IMR-90 (cell line): ENCODE measurements at regions not wholly inside any gene's neighbourhood (a gene's known extent, or its start where the extent isn't known, plus 50 kb on each side); places are given as distances from the start of the nearest gene placed in this dataset.

Experiments used
- ATAC-seq: fragments of 200-7000 bp; cut with Tn5 transposase; 2 replicates; pipeline ENCODE4 v1.9.1; 2020; ENCODE audit warnings: low read depth, mild to moderate bottlenecking, moderate library complexity
- BruUV-seq: library from RNA; stranded (reverse); fragments of 400-500 nt; replicated peaks from 2 replicates; lab custom pipeline; 2021; lab: Mats Ljungman, UMichigan
- CTCF ChIA-PET: fragments of 300-600 bp; formaldehyde crosslinking; extraction: SDS; loops from one replicate; lab custom pipeline; 2021; ENCODE audit warnings: antibody characterized with exemption; lab: Yijun Ruan, JAX
- POLR2A ChIA-PET: fragments of 300-600 bp; sonication (Branson Sonifier 250); formaldehyde crosslinking; loops from one replicate; lab custom pipeline; 2022; ENCODE audit warnings: antibody characterized with exemption; ENCODE audit not compliant: unreplicated experiment; lab: Charles Lee
- DNase-seq: peaks from one replicate; pipeline ENCODE4 v3.0.0; 2013
- H2AFZ ChIP-seq: replicated peaks from 2 replicates; pipeline ENCODE3; 2013; ENCODE audit warnings: low read length, mild to moderate bottlenecking; ENCODE audit not compliant: poor library complexity
- H2AK5ac ChIP-seq: 2 replicates; pipeline ENCODE4 v1.6.1; 2013; ENCODE audit warnings: low read depth, low read length, inconsistent platforms
- H2AK9ac ChIP-seq: replicated peaks from 2 replicates; pipeline ENCODE3; 2013; ENCODE audit warnings: mild to moderate bottlenecking, low read depth, low read length, moderate library complexity; ENCODE audit not compliant: poor library complexity
- H2BK120ac ChIP-seq: 2 replicates; pipeline ENCODE4 v1.6.1; 2013; ENCODE audit warnings: low read depth, low read length, inconsistent platforms
- H2BK15ac ChIP-seq: 3 replicates; pipeline ENCODE4 v1.6.1; 2013; ENCODE audit warnings: low read depth, low read length, inconsistent platforms
- H2BK20ac ChIP-seq: 2 replicates; pipeline ENCODE4 v1.6.1; 2013; ENCODE audit warnings: low read depth, mild to moderate bottlenecking, inconsistent platforms, low read length, moderate library complexity
- H2BK5ac ChIP-seq: 2 replicates; pipeline ENCODE4 v1.6.1; 2013; ENCODE audit warnings: mild to moderate bottlenecking, low read depth, low read length, inconsistent platforms; ENCODE audit not compliant: poor library complexity, severe bottlenecking
- H3K14ac ChIP-seq: replicated peaks from 2 replicates; pipeline ENCODE4 v1.6.1; 2013; ENCODE audit warnings: low read depth, low read length, inconsistent platforms
- H3K18ac ChIP-seq: 2 replicates; pipeline ENCODE4 v1.6.1; 2013; ENCODE audit warnings: low read depth, low read length, control low read depth
- H3K23ac ChIP-seq: 2 replicates; pipeline ENCODE4 v1.6.1; 2013; ENCODE audit warnings: low read depth, low read length, inconsistent platforms
- H3K27ac ChIP-seq: 2 replicates; pipeline ENCODE4 v1.5.1; 2013; ENCODE audit warnings: mild to moderate bottlenecking, control low read depth, low read length; ENCODE audit not compliant: insufficient read depth
- H3K27me3 ChIP-seq: 2 replicates; pipeline ENCODE4 v1.6.1; 2013; ENCODE audit warnings: low read length; ENCODE audit not compliant: control insufficient read depth, insufficient read depth
- H3K36me3 ChIP-seq: 2 replicates; pipeline ENCODE4 v1.6.1; 2013; ENCODE audit warnings: low read length, mixed read lengths; ENCODE audit not compliant: control insufficient read depth, insufficient read depth
- H3K4ac ChIP-seq: 2 replicates; pipeline ENCODE4 v1.6.1; 2013; ENCODE audit warnings: low read depth, low read length, inconsistent platforms
- H3K4me1 ChIP-seq: 2 replicates; pipeline ENCODE4 v1.6.1; 2013; ENCODE audit warnings: low read length, mixed read lengths; ENCODE audit not compliant: control insufficient read depth, insufficient read depth
- H3K4me2 ChIP-seq: 2 replicates; pipeline ENCODE4 v1.6.1; 2013; ENCODE audit warnings: low read depth, mild to moderate bottlenecking, control low read depth, low read length, moderate library complexity
- H3K4me3 ChIP-seq: 2 replicates; pipeline ENCODE4 v1.5.1; 2013; ENCODE audit warnings: low read depth, mild to moderate bottlenecking, control low read depth, low read length, moderate library complexity; ENCODE audit not compliant: insufficient read depth
- H3K56ac ChIP-seq: 2 replicates; pipeline ENCODE4 v1.6.1; 2013; ENCODE audit warnings: low read length, inconsistent platforms; ENCODE audit not compliant: insufficient read depth; ENCODE audit errors: extremely low read depth
- H3K79me1 ChIP-seq, 2 experiments: 2 replicates each; pipeline ENCODE4 v1.6.1; 2013; ENCODE audit warnings: low read length in 2 of 2, inconsistent platforms in 1 of 2, low read depth in 1 of 2
- H3K9ac ChIP-seq: 2 replicates; pipeline ENCODE4 v1.6.1; 2013; ENCODE audit warnings: low read depth, low read length, control low read depth
- H3K9me1 ChIP-seq: 2 replicates; pipeline ENCODE4 v1.6.1; 2013; ENCODE audit warnings: low read length, inconsistent platforms; ENCODE audit not compliant: insufficient read depth
- H3K9me3 ChIP-seq: 2 replicates; pipeline ENCODE4 v1.6.1; 2013; ENCODE audit warnings: low read length; ENCODE audit not compliant: control insufficient read depth, insufficient read depth
- H4K20me1 ChIP-seq: 2 replicates; pipeline ENCODE4 v1.6.1; 2013; ENCODE audit warnings: low read length, inconsistent platforms; ENCODE audit not compliant: insufficient read depth
- H4K5ac ChIP-seq: 2 replicates; pipeline ENCODE4 v1.6.1; 2013; ENCODE audit warnings: mild to moderate bottlenecking, low read depth, low read length, control low read depth
- H4K8ac ChIP-seq, 2 experiments: 2 replicates each; pipeline ENCODE4 v1.6.1; 2013; ENCODE audit warnings: low read depth in 2 of 2, low read length in 2 of 2, control low read depth in 1 of 2, inconsistent platforms in 1 of 2
- H4K91ac ChIP-seq: 2 replicates; pipeline ENCODE4 v1.6.1; 2013; ENCODE audit warnings: low read depth, low read length, inconsistent platforms; ENCODE audit not compliant: insufficient read depth
- CHD1 ChIP-seq: IDR thresholded peaks from 2 replicates; pipeline ENCODE4 v1.6.1; 2012; ENCODE audit warnings: low read depth, low read length, improper control_type of control experiment
- ELK1 ChIP-seq: fragments of 150-350 bp; IDR thresholded peaks from 2 replicates; pipeline ENCODE4 v1.6.1; 2016; ENCODE audit warnings: low read depth, mild to moderate bottlenecking, low read length, moderate library complexity, borderline replicate concordance
- FOS ChIP-seq: fragments of 150-350 bp; IDR thresholded peaks from 2 replicates; pipeline ENCODE4 v1.6.1; 2016; ENCODE audit warnings: low read depth, low read length
- MAFK ChIP-seq: IDR thresholded peaks from 2 replicates; pipeline ENCODE4 v1.6.1; 2012; ENCODE audit warnings: low read depth, low read length, improper control_type of control experiment
- MAZ ChIP-seq: IDR thresholded peaks from 2 replicates; pipeline ENCODE4 v1.6.1; 2012; ENCODE audit warnings: low read depth, mild to moderate bottlenecking, low read length, improper control_type of control experiment, moderate library complexity, borderline replicate concordance
- MXI1 ChIP-seq: IDR thresholded peaks from 2 replicates; pipeline ENCODE4 v1.6.1; 2012; ENCODE audit warnings: low read depth, mild to moderate bottlenecking, low read length, moderate library complexity, borderline replicate concordance
- NFE2L2 ChIP-seq: fragments of 150-350 bp; IDR thresholded peaks from 2 replicates; pipeline ENCODE4 v1.6.1; 2016; ENCODE audit warnings: low read depth, mild to moderate bottlenecking, low read length
- RCOR1 ChIP-seq: IDR thresholded peaks from 2 replicates; pipeline ENCODE4 v1.6.1; 2012; ENCODE audit warnings: mild to moderate bottlenecking, low read length, improper control_type of control experiment; ENCODE audit not compliant: insufficient replicate concordance
- WGBS, 2 experiments: methylation state at CpG; one replicate each; pipeline versions ENCODE4 v1.1.5 to v1.1.7; 2013; ENCODE audit warnings: missing lambda C conversion rate in 2 of 2; ENCODE audit not compliant: insufficient read length in 1 of 2; ENCODE audit errors: extremely low coverage in 2 of 2; 5-methylcytosine and 5-hydroxymethylcytosine counted together
- dilution Hi-C: fragments of 300-500 bp; cut with HindIII; formaldehyde crosslinking; loops from one replicate; pipeline ENCODE4 v1.14.3; 2018; ENCODE audit warnings: low sequenced_read_pairs; ENCODE audit not compliant: unreplicated experiment
- in situ Hi-C: fragments of 300-500 bp; cut with MboI; formaldehyde crosslinking; loops from 3 replicates; pipeline ENCODE4 v1.14.3; 2019; ENCODE audit warnings: low sequenced_read_pairs, inconsistent platforms, mixed read lengths
- intact Hi-C: fragments of 100-400 bp; cut with micrococcal nuclease; formaldehyde crosslinking; loops from 2 replicates; pipeline ENCODE4 v1.10.0; 2022

- Histone ChIP-seq H2AK5ac (no peak overlapping the region), H3K56ac (no peak overlapping the region), H2BK5ac (no peak overlapping the region), H4K91ac (no peak overlapping the region), H3K18ac (no peak overlapping the region), H3K14ac (no peak overlapping the region), H3K4me3 (no peak overlapping the region), H3K4me2 (no peak overlapping the region), H2BK120ac (no peak overlapping the region), H3K23ac (no peak overlapping the region), H2BK15ac (no peak overlapping the region), H3K9ac (no peak overlapping the region), H3K4ac (no peak overlapping the region), H3K9me1 (no peaks in the 10 kb centered on the region), H2AK9ac (no peak overlapping the region), H2AFZ (no peak overlapping the region), H3K9me3 (peaks cover 15% of the 10 kb centered on the region), H3K4me1 (no peaks in the 10 kb centered on the region), H3K36me3 (no peaks in the 10 kb centered on the region), H3K27me3 (no peaks in the 10 kb centered on the region), H4K20me1 (no peaks in the 10 kb centered on the region), H2BK20ac (no peak overlapping the region), H3K27ac (no peak overlapping the region), H3K79me1 (no peaks in the 10 kb centered on the region), H4K5ac (no peak overlapping the region), H4K8ac (no peak overlapping the region)
- intact Hi-C loops (no loop called here), dilution Hi-C loops (no loop called here), in situ Hi-C loops (no loop called here)
- ChIA-PET POLR2A (no interaction called here), CTCF (no interaction called here)
- TF ChIP-seq RCOR1 (no peak), ELK1 (no peak), MAZ (no peak), NFE2L2 (no peak), MXI1 (no peak), MAFK (no peak), CHD1 (no peak), FOS (no peak)
- no peak for ATAC-seq
- WGBS, 2 experiments = no CpG with 5 or more reads among the region's 2 CpGs
- no peak for DNase-seq
- BruUV-seq = no TSS peak
Measured at GRCh38 chr20:56195946-56196345, 52.6 kb upstream of the MC3R start.
